ENCODE measurements at regions not wholly inside any gene's neighbourhood (a gene's known extent, or its start where the extent isn't known, plus 50 kb on each side); places are given as distances from the start of the nearest gene placed in this dataset.

GRCh38 chr5:2048664-2049063 lies 165.9 kb upstream of the IRX4 start:
- Histone ChIP-seq H3K4me1 (ENCODE audit: low read depth) (no peaks in the 10 kb centered on the region), H3K9me3 (no peaks in the 10 kb centered on the region), H3K36me3 (ENCODE audit: low read depth) (no peaks in the 10 kb centered on the region), H3K4me3 (no peak overlapping the region)
- no peak for ATAC-seq
- TF ChIP-seq CTCF (IDR thresholded peaks at IDR 0.05) = no peak
- intact Hi-C loops (cut with DNase I, micrococcal nuclease) = no loop called here
- no peak for DNase-seq

DNA sequence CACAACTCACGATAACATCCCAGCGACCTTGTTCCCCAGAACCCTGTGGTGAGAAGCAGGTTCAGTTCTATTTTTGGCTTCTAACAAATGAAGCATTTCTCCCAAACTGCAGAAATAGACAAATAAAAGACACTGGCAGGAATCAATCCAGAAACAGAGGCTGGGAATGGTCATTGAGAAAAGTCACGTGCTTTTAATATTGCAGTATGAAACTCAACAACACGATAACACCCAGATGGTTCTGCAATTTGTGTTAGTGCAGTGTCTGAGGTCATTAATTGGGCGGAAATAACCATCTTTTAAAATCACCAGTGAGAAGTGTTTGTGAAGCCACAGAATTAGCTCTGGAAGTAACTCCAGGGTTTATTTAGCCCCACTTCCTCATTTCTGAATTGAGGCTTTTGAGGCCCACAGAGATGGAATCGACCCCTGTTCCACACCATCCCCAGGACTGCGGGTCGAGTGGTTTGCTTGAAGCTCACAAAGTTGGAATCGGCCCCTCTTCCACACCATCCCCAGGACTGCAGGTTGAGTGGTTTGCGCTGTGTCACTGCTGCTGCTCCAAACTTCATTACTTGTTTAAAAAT lies 164.7 kb upstream of the IRX4 start:
- ATAC-seq = no peak
- DNase-seq = no peak
- TF ChIP-seq CTCF (IDR thresholded peaks at IDR 0.05) = no peak
- H3K36me3 ChIP-seq (ENCODE audit: low read depth) = no peaks in the 10 kb centered on the region
- intact Hi-C loops (cut with DNase I, micrococcal nuclease) = no loop called here
- H3K4me3 ChIP-seq = no peak overlapping the region
- no peaks in the 10 kb centered on the region for H3K4me1 ChIP-seq (ENCODE audit: low read depth)
- H3K9me3 ChIP-seq = no peaks in the 10 kb centered on the region

DNA sequence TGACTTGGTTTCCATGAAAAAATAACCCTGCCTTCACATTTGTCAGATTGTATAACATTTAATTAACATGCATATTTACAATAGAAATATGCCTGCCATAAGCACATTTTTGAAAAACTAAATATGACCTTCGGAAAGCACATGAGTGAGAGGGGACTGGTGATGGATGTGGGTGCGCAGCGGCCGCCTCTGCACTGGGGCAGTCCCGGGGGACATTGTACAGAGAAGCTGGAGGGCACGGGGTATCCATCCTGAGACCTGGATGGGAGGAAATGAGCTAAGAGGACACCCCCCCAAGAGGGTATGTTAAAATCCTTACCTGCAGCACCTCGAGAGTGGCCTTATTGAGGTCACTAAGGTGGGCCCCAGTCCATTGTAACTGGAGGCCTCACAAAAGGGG lies 161.3 kb upstream of the IRX4 start:
- DNase-seq (no peak), ATAC-seq (no peak)
- Histone ChIP-seq H3K9me3 (no peaks in the 10 kb centered on the region), H3K36me3 (ENCODE audit: low read depth) (no peaks in the 10 kb centered on the region), H3K4me1 (ENCODE audit: low read depth) (no peaks in the 10 kb centered on the region), H3K4me3 (no peak overlapping the region)
- TF ChIP-seq CTCF (IDR thresholded peaks at IDR 0.05) = no peak
- intact Hi-C loops (cut with DNase I, micrococcal nuclease) = no loop called here

GRCh38 chr5:2039180-2039531 lies 156.4 kb upstream of the IRX4 start:
- no peaks in the 10 kb centered on the region for H3K9me3 ChIP-seq
- DNase-seq (no peak), ATAC-seq (no peak)
- no peaks in the 10 kb centered on the region for H3K36me3 ChIP-seq (ENCODE audit: low read depth)
- H3K4me3 ChIP-seq = no peak overlapping the region
- intact Hi-C loops (cut with DNase I, micrococcal nuclease) = no loop called here
- no peaks in the 10 kb centered on the region for H3K4me1 ChIP-seq (ENCODE audit: low read depth)
- no peak for TF ChIP-seq CTCF (IDR thresholded peaks at IDR 0.05)

DNA sequence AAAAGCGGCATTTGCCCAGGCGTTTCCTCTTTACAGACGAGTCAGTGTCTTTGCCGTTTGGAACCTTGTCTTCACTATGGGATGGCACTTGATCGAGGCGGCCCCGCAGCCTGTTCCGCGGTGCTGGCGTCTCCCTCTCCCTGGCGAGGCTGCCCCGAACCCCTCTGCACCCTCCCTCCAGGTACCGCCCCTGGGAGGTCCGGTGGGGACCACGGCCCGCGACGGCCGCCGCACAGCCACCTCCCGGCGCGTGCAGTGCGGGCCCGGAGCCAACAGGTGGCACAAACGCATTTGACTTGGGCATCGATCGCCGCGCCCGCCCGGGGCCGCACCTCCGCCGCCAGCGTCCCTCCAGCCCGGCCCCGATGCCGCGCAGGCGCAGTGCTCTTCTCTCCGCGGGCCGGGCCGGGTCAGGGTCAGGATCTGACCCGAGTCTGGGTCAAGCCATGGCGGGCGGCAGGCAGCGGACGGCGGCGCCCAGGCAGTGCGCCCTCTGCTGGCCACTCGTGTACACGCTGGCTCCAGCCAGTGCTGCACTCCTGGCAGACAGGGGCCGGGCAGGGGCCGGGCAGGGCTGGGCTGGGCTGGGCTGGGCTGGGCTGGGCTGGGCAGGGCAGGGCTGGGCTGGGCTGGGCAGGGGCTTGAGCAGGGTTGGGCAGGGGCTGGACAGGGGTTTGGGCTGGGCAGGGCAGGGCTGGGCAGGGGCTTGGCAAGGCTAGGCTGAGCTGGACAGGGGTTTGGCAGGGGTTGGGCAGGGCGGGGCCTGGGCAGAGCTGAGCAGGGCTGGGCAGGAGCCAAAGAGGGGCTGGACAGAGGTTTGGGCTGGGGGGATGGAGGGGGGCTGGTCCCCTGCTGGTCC lies 155.8 kb upstream of the IRX4 start:
- Histone ChIP-seq H3K36me3 (ENCODE audit: low read depth) (no peaks in the 10 kb centered on the region), H3K4me3 (no peak overlapping the region), H3K4me1 (ENCODE audit: low read depth) (no peaks in the 10 kb centered on the region), H3K9me3 (no peaks in the 10 kb centered on the region)
- peak; percentile 46 for TF ChIP-seq CTCF (IDR thresholded peaks at IDR 0.05)
- ATAC-seq (peak; percentile 91), DNase-seq (peak; percentile 34 to 61 (median 53))
- intact Hi-C loops (cut with DNase I, micrococcal nuclease) = no loop called here

All from mucosa of descending colon (tissue), 3 donors.